ENCODE measurements at regions not wholly inside any gene's neighbourhood (a gene's known extent, or its start where the extent isn't known, plus 50 kb on each side); places are given as distances from the start of the nearest gene placed in this dataset.
"Not testable (repeated sequence)": the region's sequence is repeated elsewhere in the genome, so short reads cannot be mapped to it uniquely, and the experiment has no call there.

DNA sequence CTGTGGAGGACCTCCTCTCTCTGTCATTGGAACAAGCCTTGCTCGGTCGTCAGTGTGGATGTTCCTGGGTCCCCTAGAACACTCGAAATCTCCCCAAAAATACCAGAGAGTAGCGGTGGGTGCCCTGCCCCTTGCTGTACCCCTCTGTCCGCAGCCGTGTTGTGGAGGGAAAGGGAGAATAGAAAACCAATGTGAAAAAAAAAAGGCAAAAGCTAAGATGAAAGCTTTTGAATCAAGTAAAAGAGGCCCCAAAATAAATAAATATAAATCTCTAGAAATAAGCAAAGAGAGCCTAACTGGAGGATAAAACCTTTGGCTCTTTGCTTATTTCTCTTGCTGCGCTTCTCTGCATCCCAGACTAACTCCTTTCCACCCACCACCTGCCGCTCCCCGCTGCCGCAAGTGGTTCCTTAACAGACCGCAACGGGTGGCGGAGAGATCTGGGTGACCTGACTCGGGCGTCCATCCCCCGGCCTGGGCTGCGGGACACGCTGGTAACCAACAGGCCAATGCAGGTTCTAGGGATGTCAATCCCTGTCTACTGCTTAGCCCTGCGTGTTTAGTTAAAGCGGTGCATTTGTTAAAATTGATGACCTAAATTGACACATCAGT lies 110.0 kb downstream of the GPX5 start:
- H3K27me3 Mint-ChIP-seq (ENCODE audit: low read depth) = peaks cover 65% of the 10 kb centered on the region
- peaks cover 3% of the 10 kb centered on the region for H3K9me3 Mint-ChIP-seq
- H3K4me3 Mint-ChIP-seq = peak overlapping the region; percentile 50
- H3K27ac Mint-ChIP-seq = peak overlapping the region; percentile 71
- H3K4me1 Mint-ChIP-seq (ENCODE audit: low read depth) = peaks cover 11% of the 10 kb centered on the region
- peaks cover 2% of the 10 kb centered on the region for H3K36me3 Mint-ChIP-seq (ENCODE audit: low read depth)

DNA sequence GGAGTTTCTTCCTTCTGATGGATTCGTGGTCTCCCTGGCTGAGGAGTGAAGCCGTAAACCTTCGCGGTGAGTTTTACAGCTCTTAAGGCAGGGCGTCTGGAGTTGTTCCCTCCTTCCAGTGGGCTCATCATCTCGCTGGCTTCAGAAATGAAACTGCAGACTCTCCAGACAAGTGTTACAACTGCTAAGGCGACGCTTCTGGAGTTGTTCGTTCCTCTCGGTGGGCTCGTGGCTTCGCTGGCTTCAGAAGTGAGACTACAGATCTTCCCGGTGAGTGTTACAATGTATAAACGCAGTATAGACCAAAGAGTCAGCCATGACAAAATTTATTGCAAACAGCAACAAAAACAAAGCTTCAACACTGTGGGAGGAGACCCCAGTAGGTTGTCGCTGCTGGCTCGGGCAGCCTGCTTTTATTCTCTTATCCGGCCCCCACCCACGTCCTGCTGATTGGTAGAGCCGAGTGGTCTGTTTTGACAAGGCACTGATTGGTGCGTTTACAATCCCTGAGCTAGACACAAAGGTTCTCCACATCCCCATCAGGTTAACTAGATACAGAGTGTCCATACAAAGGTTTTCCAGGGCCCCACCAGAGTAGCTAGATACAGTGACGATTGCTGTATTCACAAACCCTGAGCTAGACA lies 113.2 kb downstream of the GPX5 start:
- peaks cover 3% of the 10 kb centered on the region for H3K9me3 Mint-ChIP-seq
- H3K36me3 Mint-ChIP-seq (ENCODE audit: low read depth) = peaks cover 2% of the 10 kb centered on the region
- H3K27ac Mint-ChIP-seq = no peak overlapping the region
- H3K27me3 Mint-ChIP-seq (ENCODE audit: low read depth) = peaks cover 55% of the 10 kb centered on the region
- no peak overlapping the region for H3K4me3 Mint-ChIP-seq
- H3K4me1 Mint-ChIP-seq (ENCODE audit: low read depth) = peaks cover 9% of the 10 kb centered on the region

DNA sequence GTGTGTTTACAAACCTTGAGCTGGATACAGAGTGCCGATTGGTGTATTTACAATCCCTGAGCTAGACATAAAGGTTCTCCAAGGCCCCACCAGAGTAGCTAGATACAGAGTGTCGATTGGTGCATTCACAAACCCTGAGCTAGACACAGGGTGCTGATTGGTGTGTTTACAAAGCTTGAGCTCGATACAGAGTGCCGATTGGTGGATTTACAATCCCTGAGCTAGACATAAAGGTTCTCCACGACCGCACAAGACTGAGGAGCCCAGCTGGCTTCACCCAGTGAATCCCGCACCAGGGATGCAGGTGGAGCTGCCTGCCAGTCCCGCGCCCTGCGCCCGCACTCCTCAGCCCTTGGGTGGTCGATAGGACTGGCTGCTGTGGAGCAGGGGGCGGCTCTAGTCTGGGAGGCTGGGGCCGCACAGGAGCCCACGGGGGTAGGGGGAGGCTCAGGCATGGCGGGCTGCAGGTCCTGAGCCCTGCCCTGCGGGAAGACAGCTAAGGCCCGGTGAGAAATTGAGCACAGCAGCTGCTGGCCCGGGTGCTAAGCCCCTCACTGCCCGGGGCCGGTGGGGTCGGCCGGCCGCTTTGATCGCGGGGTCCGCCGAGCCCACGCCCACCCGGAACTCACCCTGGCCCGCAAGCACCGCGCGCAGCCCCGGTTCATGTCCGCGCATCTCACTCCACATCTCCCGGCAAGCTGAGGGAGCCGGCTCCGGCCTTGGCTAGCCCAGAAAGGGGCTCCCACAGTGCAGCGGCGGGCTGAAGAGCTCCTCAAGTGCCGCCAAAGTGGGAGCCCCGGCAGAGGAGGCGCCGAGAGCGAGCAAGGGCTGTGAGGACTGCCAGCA lies 114.0 kb downstream of the GPX5 start:
- not testable (repeated sequence) for H3K9me3 Mint-ChIP-seq; H3K36me3 Mint-ChIP-seq (ENCODE audit: low read depth)

DNA sequence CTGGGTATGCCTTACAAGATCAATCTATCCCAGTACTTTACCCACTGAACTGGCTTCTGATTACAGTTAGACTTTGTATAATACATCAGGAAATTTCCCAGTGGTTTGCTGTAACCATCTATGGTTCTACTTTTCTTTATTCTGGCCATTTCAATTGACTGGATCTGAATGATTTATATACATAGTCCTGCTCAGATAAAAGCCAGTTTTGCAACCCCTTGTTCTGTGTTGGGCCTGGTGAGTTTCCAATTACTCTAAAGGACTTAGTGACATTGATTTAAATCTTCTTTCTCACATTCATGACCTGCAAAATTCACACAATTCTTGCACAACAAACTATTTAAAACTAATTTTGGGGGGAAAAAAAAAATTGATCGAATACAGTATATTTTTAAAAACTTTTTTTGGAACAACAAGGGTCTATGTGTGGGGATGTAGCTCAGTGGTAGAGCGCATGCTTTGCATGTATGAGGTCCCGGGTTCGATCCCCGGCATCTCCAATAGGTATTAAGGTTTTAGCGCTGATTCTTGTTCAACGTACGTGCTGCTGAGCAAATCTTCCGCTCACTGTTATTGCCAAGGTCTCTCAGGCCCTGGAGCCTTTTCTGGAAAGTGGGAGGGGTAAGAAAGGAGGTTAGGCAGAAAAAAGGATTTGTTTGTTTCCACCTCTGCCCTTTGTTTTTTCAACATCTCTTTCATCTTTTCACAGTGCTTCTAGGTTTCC lies 117.5 kb downstream of the GPX5 start:
- peaks cover 1% of the 10 kb centered on the region for H3K4me1 Mint-ChIP-seq (ENCODE audit: low read depth)
- H3K4me3 Mint-ChIP-seq = no peak overlapping the region
- no peaks in the 10 kb centered on the region for H3K9me3 Mint-ChIP-seq
- H3K27ac Mint-ChIP-seq = no peak overlapping the region
- no peaks in the 10 kb centered on the region for H3K36me3 Mint-ChIP-seq (ENCODE audit: low read depth)
- peaks cover 30% of the 10 kb centered on the region for H3K27me3 Mint-ChIP-seq (ENCODE audit: low read depth)

More for the DNA sequence above, 114.0 kb downstream of the GPX5 start:
- peaks cover 47% of the 10 kb centered on the region for H3K27me3 Mint-ChIP-seq (ENCODE audit: low read depth)
- not testable (repeated sequence) for H3K4me3 Mint-ChIP-seq; H3K4me1 Mint-ChIP-seq (ENCODE audit: low read depth); H3K27ac Mint-ChIP-seq

DNA sequence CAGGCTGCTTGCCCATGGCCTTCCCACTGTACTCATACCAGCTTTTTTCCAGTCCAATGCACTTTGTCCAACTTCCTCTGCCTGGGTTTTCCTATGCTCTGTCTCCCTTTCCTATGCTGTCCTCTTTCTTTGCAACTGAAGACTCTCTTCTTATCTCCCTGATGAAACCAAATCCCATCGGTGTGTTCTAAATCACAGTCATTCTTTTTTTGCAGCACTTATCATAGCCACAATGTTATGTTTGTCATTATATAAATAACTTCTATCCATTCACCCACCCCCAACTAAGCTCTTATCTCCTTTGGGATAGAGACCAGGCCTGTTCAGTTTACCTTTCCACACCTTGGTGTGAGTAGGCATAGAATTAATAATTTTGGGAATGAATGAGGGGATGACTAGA lies 121.0 kb downstream of the GPX5 start:
- Mint-ChIP-seq H3K36me3 (ENCODE audit: low read depth) (no peaks in the 10 kb centered on the region), H3K27me3 (ENCODE audit: low read depth) (peaks cover 47% of the 10 kb centered on the region), H3K4me1 (ENCODE audit: low read depth) (peaks cover 4% of the 10 kb centered on the region), H3K4me3 (no peak overlapping the region), H3K9me3 (no peaks in the 10 kb centered on the region), H3K27ac (no peak overlapping the region)

DNA sequence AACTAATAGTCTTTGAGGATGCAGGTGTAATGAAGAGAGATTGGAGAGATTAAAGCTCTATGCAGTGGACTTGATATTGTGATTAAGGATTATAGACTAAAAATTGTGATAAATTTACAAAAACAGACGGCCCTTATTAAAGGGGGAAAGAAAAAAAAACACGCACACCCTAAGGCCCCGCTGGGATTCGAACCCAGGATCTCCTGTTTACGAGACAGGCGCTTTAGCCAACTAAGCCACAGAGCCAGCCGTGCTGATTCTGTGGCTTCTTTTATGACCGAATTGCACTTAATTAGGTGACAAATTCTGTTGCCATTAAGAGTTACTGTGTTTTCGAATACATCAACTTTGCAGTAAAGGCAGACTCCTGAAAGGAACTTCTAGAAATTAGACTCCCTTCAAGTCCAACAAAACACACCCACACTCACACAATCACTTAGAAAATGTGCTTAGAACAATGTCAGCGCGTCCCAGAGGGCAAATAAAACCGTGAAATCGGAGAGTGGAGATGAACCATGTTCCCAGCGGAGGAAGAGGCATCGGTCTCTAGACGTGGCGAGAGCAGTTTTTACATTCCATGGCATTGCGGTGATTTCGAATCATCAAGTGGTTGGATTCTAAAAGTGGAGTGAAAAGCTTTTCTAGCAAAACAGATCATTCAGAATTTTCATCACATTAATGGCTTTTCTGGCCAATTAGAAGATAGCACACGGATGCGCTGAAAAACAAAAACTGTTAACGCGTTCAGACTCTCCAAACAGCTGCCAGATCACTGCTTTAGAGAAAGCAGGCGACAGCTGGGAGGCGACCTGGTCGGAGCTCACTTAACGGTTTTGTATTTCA lies 122.6 kb downstream of the GPX5 start:
- peaks cover 45% of the 10 kb centered on the region for H3K27me3 Mint-ChIP-seq (ENCODE audit: low read depth)
- H3K27ac Mint-ChIP-seq = no peak overlapping the region
- peak overlapping the region; percentile 92 for H3K4me3 Mint-ChIP-seq
- no peaks in the 10 kb centered on the region for H3K36me3 Mint-ChIP-seq (ENCODE audit: low read depth)
- peaks cover 4% of the 10 kb centered on the region for H3K4me1 Mint-ChIP-seq (ENCODE audit: low read depth)
- H3K9me3 Mint-ChIP-seq = no peaks in the 10 kb centered on the region

DNA sequence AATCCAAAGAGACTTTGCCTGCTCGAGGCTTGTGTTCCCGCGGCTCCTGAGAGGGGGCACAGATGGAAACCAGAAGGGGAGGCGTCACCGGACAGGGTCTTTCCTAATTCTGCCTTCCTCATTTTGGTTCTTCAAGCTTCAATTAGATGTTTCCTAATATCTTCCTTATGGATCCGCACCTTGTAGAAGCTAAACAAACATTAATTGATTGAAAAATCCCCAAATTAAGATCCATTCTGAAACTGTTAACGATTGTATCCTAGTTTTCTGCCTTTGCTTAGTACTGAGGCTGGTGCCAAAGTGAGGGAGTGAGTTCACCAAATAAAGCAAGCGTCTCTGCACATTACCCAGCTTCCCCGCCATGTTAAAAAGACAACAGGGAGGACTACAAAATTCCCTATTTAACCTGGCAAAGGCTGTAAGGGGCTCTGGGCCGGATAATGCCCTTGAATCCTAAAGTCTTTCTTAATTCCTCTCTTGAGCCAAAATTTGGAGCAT lies 123.2 kb downstream of the GPX5 start:
- no peak overlapping the region for H3K27ac Mint-ChIP-seq
- peaks cover 46% of the 10 kb centered on the region for H3K27me3 Mint-ChIP-seq (ENCODE audit: low read depth)
- no peaks in the 10 kb centered on the region for H3K9me3 Mint-ChIP-seq
- H3K36me3 Mint-ChIP-seq (ENCODE audit: low read depth) = no peaks in the 10 kb centered on the region
- peaks cover 4% of the 10 kb centered on the region for H3K4me1 Mint-ChIP-seq (ENCODE audit: low read depth)
- H3K4me3 Mint-ChIP-seq = peak overlapping the region; percentile 92

DNA sequence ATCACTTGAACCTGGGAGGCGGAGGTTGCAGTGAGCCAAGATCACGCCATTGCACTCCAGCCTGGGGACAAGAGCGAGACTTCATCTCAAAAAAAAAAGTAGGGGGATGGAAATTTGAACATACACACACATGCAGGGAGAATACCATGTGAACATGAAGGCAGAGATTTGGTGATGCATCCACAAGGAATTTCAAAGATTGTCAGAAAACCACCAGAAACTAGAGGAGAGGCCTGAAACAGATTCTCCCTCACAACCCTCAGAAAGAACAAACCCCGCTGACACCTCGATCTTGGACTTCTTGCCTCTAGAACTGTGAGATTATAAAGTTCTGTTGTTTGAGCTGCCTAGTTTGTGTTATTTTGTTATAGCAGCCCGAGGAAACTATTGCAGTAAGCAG lies 125.5 kb downstream of the GPX5 start:
- Mint-ChIP-seq H3K27me3 (ENCODE audit: low read depth) (peaks cover 60% of the 10 kb centered on the region), H3K36me3 (ENCODE audit: low read depth) (no peaks in the 10 kb centered on the region), H3K4me3 (no peak overlapping the region), H3K9me3 (no peaks in the 10 kb centered on the region), H3K4me1 (ENCODE audit: low read depth) (peaks cover 4% of the 10 kb centered on the region), H3K27ac (no peak overlapping the region)

DNA sequence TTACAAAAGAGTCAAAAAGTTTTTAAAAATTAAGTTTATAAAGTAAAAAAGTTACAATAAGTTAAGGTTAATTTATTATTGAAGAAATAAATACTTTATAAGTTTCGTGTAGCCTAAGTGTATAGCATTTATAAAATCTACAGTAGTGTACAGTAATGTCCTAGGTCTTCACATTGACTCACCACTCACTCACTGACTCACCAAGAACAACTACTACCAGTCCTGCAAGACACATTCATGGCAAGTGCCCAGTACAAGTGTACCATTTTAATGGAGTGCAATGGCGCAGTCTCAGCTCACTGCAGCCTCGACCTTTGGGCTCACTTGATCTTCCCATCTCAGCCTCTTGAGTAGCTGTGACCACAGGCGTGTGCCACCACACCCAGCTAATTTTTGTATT lies 128.2 kb downstream of the GPX5 start:
- no peak overlapping the region for H3K4me3 Mint-ChIP-seq
- H3K27me3 Mint-ChIP-seq (ENCODE audit: low read depth) = peaks cover 64% of the 10 kb centered on the region
- H3K36me3 Mint-ChIP-seq (ENCODE audit: low read depth) = no peaks in the 10 kb centered on the region
- H3K27ac Mint-ChIP-seq = no peak overlapping the region
- H3K4me1 Mint-ChIP-seq (ENCODE audit: low read depth) = peaks cover 17% of the 10 kb centered on the region
- no peaks in the 10 kb centered on the region for H3K9me3 Mint-ChIP-seq

DNA sequence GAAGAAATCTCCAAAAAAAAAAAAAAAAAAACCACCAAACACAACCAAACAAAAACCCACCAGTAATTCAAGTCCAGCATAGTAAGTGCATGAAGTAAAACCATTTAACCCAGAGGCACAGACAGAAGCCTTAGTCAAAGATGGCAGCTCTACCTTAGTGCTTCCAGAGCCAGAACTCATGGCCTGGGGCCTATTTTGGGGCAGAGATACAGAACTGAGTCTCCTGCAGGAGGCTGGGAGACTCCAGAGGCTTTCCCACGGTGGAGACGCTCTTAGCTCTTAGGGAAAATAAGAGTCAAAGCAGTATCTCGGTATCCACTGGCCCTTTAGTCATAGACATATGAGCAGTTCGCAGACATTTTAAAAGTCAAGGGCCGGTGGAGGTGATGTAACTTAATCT lies 129.5 kb downstream of the GPX5 start:
- Mint-ChIP-seq H3K27me3 (ENCODE audit: low read depth) (peaks cover 71% of the 10 kb centered on the region), H3K36me3 (ENCODE audit: low read depth) (no peaks in the 10 kb centered on the region), H3K4me3 (no peak overlapping the region)

DNA sequence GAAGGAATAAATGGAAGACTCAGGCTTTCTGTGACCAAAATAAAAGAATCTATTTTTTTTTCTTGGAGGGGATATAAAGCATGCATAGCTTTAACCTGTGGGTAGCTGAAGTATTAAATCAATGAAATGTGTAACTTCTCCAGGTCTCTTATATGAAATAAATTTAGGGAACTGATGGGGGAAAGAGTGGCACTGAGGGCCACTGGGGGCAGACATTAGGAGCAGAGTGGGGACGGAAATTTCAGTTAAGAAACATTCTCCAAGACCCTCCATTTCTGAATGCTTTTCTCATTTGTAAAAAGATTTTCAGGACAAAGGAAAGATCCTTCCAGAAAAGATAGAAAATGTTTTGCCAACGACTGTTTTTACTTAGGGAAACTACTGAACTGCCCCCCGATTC lies 131.0 kb downstream of the GPX5 start:
- no peak overlapping the region for H3K27ac Mint-ChIP-seq
- no peak overlapping the region for H3K4me3 Mint-ChIP-seq
- H3K4me1 Mint-ChIP-seq (ENCODE audit: low read depth) = peaks cover 19% of the 10 kb centered on the region
- no peaks in the 10 kb centered on the region for H3K9me3 Mint-ChIP-seq
- peaks cover 67% of the 10 kb centered on the region for H3K27me3 Mint-ChIP-seq (ENCODE audit: low read depth)
- no peaks in the 10 kb centered on the region for H3K36me3 Mint-ChIP-seq (ENCODE audit: low read depth)

More for the DNA sequence above, 129.5 kb downstream of the GPX5 start:
- no peak overlapping the region for H3K27ac Mint-ChIP-seq
- no peaks in the 10 kb centered on the region for H3K9me3 Mint-ChIP-seq
- H3K4me1 Mint-ChIP-seq (ENCODE audit: low read depth) = peaks cover 19% of the 10 kb centered on the region

DNA sequence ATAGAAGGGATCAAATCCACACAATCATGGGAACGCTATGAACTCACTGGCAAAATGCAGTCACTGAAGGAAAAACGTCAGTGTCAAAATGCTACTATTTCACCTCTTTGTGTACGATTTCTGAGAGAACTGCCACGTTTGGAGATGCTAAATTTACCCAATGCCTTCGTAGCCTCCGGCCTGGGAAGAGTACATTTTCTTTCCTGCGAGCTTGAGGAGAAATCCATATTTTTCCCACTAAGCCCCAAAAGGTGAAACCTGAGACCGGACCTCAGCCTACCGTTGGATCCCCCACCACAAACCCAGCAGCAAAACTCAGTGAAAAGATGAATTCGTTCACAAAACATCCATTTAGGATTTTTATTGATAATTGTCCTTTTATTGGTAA lies 131.7 kb downstream of the GPX5 start:
- peaks cover 19% of the 10 kb centered on the region for H3K4me1 Mint-ChIP-seq (ENCODE audit: low read depth)

DNA sequence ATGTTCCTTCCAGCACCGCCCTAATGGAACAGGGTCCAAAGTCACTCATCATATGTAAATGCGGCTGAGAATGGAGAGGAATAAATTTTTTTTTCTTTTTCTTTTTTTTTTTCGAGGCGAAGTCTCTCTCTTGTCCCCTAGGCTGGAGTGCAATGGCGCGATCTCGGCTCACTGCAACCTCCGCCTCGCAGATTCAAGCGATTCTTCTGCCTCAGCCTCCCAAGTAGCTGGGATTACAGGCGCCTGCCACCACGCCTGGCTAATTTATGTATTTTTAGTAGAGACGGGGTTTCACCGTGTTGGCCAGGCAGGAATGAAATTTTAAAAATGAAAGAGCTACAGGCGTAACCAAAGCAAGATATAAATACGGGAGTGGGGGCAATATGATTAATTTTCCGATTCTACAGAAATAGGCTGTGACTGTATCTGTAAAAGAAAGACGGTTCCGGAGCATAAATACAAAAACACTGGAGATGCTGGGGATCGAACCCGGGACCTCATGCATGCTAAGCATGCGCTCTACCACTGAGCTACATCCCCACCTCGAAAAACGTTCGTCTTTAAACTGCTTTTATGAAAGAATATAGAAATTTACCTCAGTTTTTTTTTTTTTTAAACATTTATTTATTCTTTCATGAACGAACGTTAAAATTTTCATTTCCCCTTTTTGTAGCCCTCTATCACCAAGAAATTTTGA lies 132.2 kb downstream of the GPX5 start:
- Mint-ChIP-seq H3K4me3 (peak overlapping the region; percentile 73), H3K9me3 (no peaks in the 10 kb centered on the region), H3K36me3 (ENCODE audit: low read depth) (no peaks in the 10 kb centered on the region), H3K4me1 (ENCODE audit: low read depth) (peaks cover 19% of the 10 kb centered on the region), H3K27ac (peak overlapping the region; percentile 81), H3K27me3 (ENCODE audit: low read depth) (peaks cover 63% of the 10 kb centered on the region)

More for the DNA sequence above, 131.7 kb downstream of the GPX5 start:
- Mint-ChIP-seq H3K36me3 (ENCODE audit: low read depth) (no peaks in the 10 kb centered on the region), H3K4me3 (peak overlapping the region; percentile 69), H3K27ac (no peak overlapping the region), H3K9me3 (no peaks in the 10 kb centered on the region), H3K27me3 (ENCODE audit: low read depth) (peaks cover 63% of the 10 kb centered on the region)

All from T-helper 1 cell treated with Interleukin-12 subunit alpha and Interleukin-12 subunit beta and Interleukin-4 antibody, amounts not matched to agents 30 μg/mL and 1 μg/mL, for 36 hours (primary cell).